ENCODE measurements at regions not wholly inside any gene's neighbourhood (a gene's known extent, or its start where the extent isn't known, plus 50 kb on each side); places are given as distances from the start of the nearest gene placed in this dataset.

- no peak for TF ChIP-seq CTCF (IDR thresholded peaks at IDR 0.05; ENCODE audit: low read depth, low read length, missing control alignments)
- no peak overlapping the region for H3K4me3 ChIP-seq (replicated peaks; ENCODE audit: low read depth, low read length)
- DNase-seq (ENCODE audit: extremely low read depth, low read depth): no peak
Measured at GRCh38 chr2:150706561-150706960, 219.1 kb upstream of the RND3 start.

DNA sequence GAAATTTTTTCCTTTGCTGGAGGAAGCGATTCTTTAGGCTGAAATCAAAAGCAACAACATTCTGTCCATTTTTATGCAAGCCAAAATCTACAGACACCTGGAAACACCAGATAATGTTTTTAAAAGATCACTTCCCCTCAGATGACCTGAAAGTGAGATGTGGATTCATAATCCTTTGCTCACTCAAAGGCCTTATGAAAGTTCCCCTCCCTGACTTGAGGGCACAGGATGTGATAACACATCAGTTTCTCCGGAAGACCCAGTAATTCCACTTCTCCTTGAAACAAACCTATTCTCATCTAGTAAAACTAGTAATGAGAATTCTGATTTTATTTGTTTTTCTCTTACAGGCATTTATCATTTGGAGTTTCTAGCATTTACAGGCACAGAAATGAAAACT lies 218.3 kb upstream of the RND3 start:
- no peak for DNase-seq (ENCODE audit: extremely low read depth, low read depth)
- no peak overlapping the region for H3K4me3 ChIP-seq (replicated peaks; ENCODE audit: low read depth, low read length)
- TF ChIP-seq CTCF (IDR thresholded peaks at IDR 0.05; ENCODE audit: low read depth, low read length, missing control alignments): no peak

GRCh38 chr2:150705357-150705756 lies 217.9 kb upstream of the RND3 start:
- TF ChIP-seq CTCF (IDR thresholded peaks at IDR 0.05; ENCODE audit: low read depth, low read length, missing control alignments): no peak
- DNase-seq (ENCODE audit: extremely low read depth, low read depth): no peak
- no peak overlapping the region for H3K4me3 ChIP-seq (replicated peaks; ENCODE audit: low read depth, low read length)

DNA sequence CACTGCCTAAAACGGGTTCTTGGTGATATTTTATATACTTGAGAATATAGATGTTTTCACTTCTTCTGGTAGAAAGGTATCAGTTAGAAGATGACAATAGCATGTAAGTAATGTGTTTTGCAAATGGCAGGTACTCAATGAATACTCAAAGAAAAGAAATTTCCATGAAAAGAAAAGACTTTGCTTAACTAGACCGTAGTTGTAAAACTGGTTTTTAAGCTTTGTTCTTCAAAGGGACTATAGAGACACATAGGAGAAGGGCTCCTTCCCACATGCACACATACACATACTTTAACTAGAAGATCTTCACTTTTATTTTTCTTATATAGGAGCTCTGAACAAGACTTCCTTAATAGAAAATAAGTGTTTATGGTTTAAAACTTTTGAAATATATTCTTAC lies 215.3 kb upstream of the RND3 start:
- no peak for DNase-seq (ENCODE audit: extremely low read depth, low read depth)
- TF ChIP-seq CTCF (IDR thresholded peaks at IDR 0.05; ENCODE audit: low read depth, low read length, missing control alignments): no peak
- no peak overlapping the region for H3K4me3 ChIP-seq (replicated peaks; ENCODE audit: low read depth, low read length)

DNA sequence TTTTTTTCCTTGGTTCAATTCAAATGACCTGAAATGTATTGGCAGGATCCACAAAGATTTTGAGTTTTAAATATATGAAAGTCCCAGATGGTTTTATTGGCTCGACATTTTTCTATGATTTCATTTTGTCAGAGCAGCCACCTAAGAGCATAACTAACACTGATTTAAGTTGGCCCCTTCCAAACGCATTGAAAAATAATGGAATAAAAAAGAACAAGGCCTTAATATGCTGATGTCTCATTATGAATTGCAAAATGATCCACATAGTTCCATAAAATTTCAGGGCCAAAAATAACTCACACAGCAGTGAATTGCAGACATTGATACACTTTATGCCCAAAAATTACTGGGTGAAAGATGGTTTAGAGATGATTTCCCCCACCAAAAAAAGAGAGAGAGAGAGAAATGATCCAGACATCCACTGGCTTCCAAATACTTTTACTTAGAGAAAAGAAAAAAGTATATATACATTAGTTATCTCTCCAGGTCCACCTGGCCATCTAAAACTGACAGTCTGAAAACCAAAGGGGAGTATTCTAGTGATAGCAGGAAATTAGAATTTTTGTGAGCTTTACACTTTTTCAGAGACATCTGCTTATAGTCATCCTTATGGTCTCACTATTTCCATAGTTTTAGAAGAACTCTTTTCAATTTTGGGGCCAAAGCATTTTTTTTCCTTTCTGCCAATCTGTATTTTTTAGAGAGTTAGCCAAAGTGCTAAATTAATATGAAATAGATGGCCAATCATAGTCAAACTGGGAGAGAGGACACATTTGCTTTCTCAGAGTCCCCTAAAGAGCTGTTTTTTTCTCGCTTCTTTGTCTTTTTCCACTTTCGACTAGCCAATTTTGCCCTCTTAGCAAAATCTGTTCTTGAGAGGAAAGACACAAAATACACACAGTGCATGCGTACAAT lies 213.5 kb upstream of the RND3 start:
- DNase-seq (ENCODE audit: extremely low read depth, low read depth): no peak
- H3K4me3 ChIP-seq (replicated peaks; ENCODE audit: low read depth, low read length): no peak overlapping the region
- TF ChIP-seq CTCF (IDR thresholded peaks at IDR 0.05; ENCODE audit: low read depth, low read length, missing control alignments): no peak

GRCh38 chr2:150699218-150699617 lies 211.8 kb upstream of the RND3 start:
- no peak overlapping the region for H3K4me3 ChIP-seq (replicated peaks; ENCODE audit: low read depth, low read length)
- no peak for DNase-seq (ENCODE audit: extremely low read depth, low read depth)
- TF ChIP-seq CTCF (IDR thresholded peaks at IDR 0.05; ENCODE audit: low read depth, low read length, missing control alignments): no peak
